GM23338 (cell line): ENCODE measurements at regions not wholly inside any gene's neighbourhood (a gene's known extent, or its start where the extent isn't known, plus 50 kb on each side); places are given as distances from the start of the nearest gene placed in this dataset.

ENCODE experiments used
- ATAC-seq: fragments of 200-7000 bp; cut with Tn5 transposase; 3 replicates; pipeline ENCODE4 v1.9.1; 2020
- DNase-seq: peaks from one replicate; pipeline ENCODE4 v3.0.0-alpha.2; 2015; ENCODE audit warnings: low spot score
- H2AFZ ChIP-seq: fragments of 200-600 bp; sonication (generic); 2 replicates; pipeline ENCODE4 v1.8.0; 2016; ENCODE audit warnings: antibody characterized with exemption, mild to moderate bottlenecking, moderate library complexity
- H3F3A ChIP-seq: fragments of 200-600 bp; sonication (generic); replicated peaks from 2 replicates; pipeline ENCODE4 v1.8.0; 2017; ENCODE audit warnings: antibody characterized with exemption, mixed run types, low read depth
- H3K27ac ChIP-seq: fragments of 200-600 bp; sonication (generic); 2 replicates; pipeline ENCODE4 v1.6.1; 2016; ENCODE audit warnings: low read depth
- H3K27me3 ChIP-seq: fragments of 200-600 bp; sonication (generic); 2 replicates; pipeline ENCODE4 v1.8.0; 2016; ENCODE audit warnings: mild to moderate bottlenecking, mixed run types, moderate library complexity; ENCODE audit not compliant: insufficient read depth
- H3K36me3 ChIP-seq: fragments of 200-600 bp; sonication (generic); 2 replicates; pipeline ENCODE4 v1.8.0; 2016; ENCODE audit warnings: mild to moderate bottlenecking; ENCODE audit not compliant: insufficient read depth
- H3K4me1 ChIP-seq: fragments of 200-600 bp; sonication (generic); 2 replicates; pipeline ENCODE4 v1.8.0; 2016; ENCODE audit warnings: mild to moderate bottlenecking, moderate library complexity; ENCODE audit not compliant: insufficient read depth
- H3K4me2 ChIP-seq: fragments of 200-600 bp; sonication (generic); 2 replicates; pipeline ENCODE4 v1.7.1; 2017; ENCODE audit warnings: mixed run types
- H3K4me3 ChIP-seq: fragments of 200-600 bp; sonication (generic); 2 replicates; pipeline ENCODE4 v1.6.1; 2016; ENCODE audit warnings: mixed run types
- H3K79me2 ChIP-seq: fragments of 200-600 bp; sonication (generic); replicated peaks from 2 replicates; pipeline ENCODE4 v1.8.0; 2017; ENCODE audit warnings: mild to moderate bottlenecking; ENCODE audit not compliant: insufficient read depth
- H3K9me2 ChIP-seq: fragments of 200-600 bp; sonication (generic); 2 replicates; pipeline ENCODE4 v1.8.0; 2017; ENCODE audit not compliant: insufficient read depth
- H4K20me1 ChIP-seq: fragments of 200-600 bp; sonication (generic); replicated peaks from 2 replicates; pipeline ENCODE4 v1.8.0; 2017; ENCODE audit warnings: mild to moderate bottlenecking; ENCODE audit not compliant: insufficient read depth
- H3K27ac Mint-ChIP-seq: 2 replicates; pipeline ENCODE4 v1.8.0; 2020; ENCODE audit warnings: inconsistent platforms, mild to moderate bottlenecking, moderate library complexity, mixed read lengths
- H3K27me3 Mint-ChIP-seq: 3 replicates; pipeline ENCODE4 v1.8.0; 2022; ENCODE audit warnings: low read depth, mild to moderate bottlenecking, moderate library complexity, mixed read lengths, inconsistent platforms; ENCODE audit not compliant: insufficient read depth, poor library complexity
- H3K36me3 Mint-ChIP-seq: 3 replicates; pipeline ENCODE4 v1.8.0; 2021; ENCODE audit warnings: low read depth, mild to moderate bottlenecking, inconsistent platforms, moderate library complexity, mixed read lengths
- H3K4me1 Mint-ChIP-seq: 3 replicates; pipeline ENCODE4 v1.8.0; 2020; ENCODE audit warnings: mild to moderate bottlenecking, inconsistent platforms, mixed read lengths
- H3K4me3 Mint-ChIP-seq: 3 replicates; pipeline ENCODE4 v1.8.0; 2021; ENCODE audit warnings: moderate library complexity, mild to moderate bottlenecking, inconsistent platforms, mixed read lengths
- H3K9me3 Mint-ChIP-seq: 3 replicates; pipeline ENCODE4 v1.8.0; 2020; ENCODE audit warnings: moderate library complexity, mild to moderate bottlenecking, inconsistent platforms, mixed read lengths
- EZH2 ChIP-seq: fragments of 200-600 bp; sonication (generic); IDR thresholded peaks from one replicate; pipeline ENCODE4 v1.8.0; 2017; ENCODE audit warnings: antibody characterized with exemption, mild to moderate bottlenecking, low read depth; ENCODE audit not compliant: unreplicated experiment
- JUNB ChIP-seq: IDR thresholded peaks from one replicate; pipeline ENCODE4 v1.6.1; 2016; ENCODE audit warnings: antibody characterized with exemption; ENCODE audit not compliant: unreplicated experiment
- NANOG ChIP-seq: IDR thresholded peaks from 2 replicates; pipeline ENCODE4 v1.6.1; 2016; ENCODE audit warnings: antibody characterized with exemption, borderline replicate concordance
- REST ChIP-seq: IDR thresholded peaks from one replicate; pipeline ENCODE4 v1.6.1; 2018; ENCODE audit warnings: antibody characterized with exemption; ENCODE audit not compliant: unreplicated experiment
- STAT1 ChIP-seq: IDR thresholded peaks from one replicate; pipeline ENCODE4 v1.6.1; 2016; ENCODE audit warnings: antibody characterized with exemption; ENCODE audit not compliant: unreplicated experiment
- ZNF462 ChIP-seq: fragments of 250-450 bp; sonication (Bioruptor Pico); IDR thresholded peaks from 2 replicates; pipeline ENCODE4 v1.5.0; 2020; ENCODE audit warnings: mild to moderate bottlenecking, moderate library complexity

GRCh38 chr19:28457620-28458019 lies 755.3 kb downstream of the UQCRFS1 start:
- Histone ChIP-seq H3K27me3 (no peaks in the 10 kb centered on the region), H3K27ac (no peak overlapping the region), H3K4me2 (no peak overlapping the region), H2AFZ (no peak overlapping the region), H3K79me2 (no peaks in the 10 kb centered on the region), H3F3A (no peaks in the 10 kb centered on the region), H3K4me3 (no peak overlapping the region), H4K20me1 (no peaks in the 10 kb centered on the region), H3K36me3 (no peaks in the 10 kb centered on the region), H3K4me1 (no peaks in the 10 kb centered on the region; the same call in 1 of the 2 replicates), H3K9me2 (peaks cover 4% of the 10 kb centered on the region; the same call in 1 of the 2 replicates)
- DNase-seq (no peak), ATAC-seq (no peak)
- peaks cover 13% of the 10 kb centered on the region for H3K4me1 Mint-ChIP-seq
- TF ChIP-seq REST, result no peak
- TF ChIP-seq JUNB, result no peak
- no peak for TF ChIP-seq EZH2
- no peak for TF ChIP-seq ZNF462
- TF ChIP-seq NANOG, result no peak
- TF ChIP-seq STAT1, result no peak
- no peaks in the 10 kb centered on the region; the same call in 2 of the 3 replicates for H3K9me3 Mint-ChIP-seq
- peaks cover 8% of the 10 kb centered on the region for H3K27me3 Mint-ChIP-seq
- H3K36me3 Mint-ChIP-seq, result no peaks in the 10 kb centered on the region
- H3K27ac Mint-ChIP-seq, result no peak overlapping the region
- no peak overlapping the region for H3K4me3 Mint-ChIP-seq
